ENCODE measurements at regions not wholly inside any gene's neighbourhood (a gene's known extent, or its start where the extent isn't known, plus 50 kb on each side); places are given as distances from the start of the nearest gene placed in this dataset.

DNA sequence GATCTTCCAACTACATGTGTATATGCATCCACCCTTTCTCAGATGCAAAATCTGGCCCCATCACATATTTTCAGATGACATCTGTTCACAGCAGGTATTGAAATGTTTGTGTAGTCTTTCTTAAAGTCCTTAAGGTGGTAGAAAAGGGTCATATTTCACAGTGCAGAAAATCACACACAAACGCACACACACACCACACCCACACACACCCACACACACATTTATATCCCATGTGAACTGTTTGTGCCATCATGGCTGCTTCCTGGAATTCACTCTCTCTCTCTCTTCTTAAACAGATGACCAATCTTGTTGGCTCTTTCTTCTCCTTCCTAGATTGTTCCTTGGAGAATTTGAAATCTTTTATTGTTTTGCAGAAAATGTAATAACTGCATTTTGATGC, 663.0 kb upstream of the GRM3 start (continued):
- no peak for TF ChIP-seq CHD2 (IDR thresholded peaks at IDR 0.05; ENCODE audit: low read length)
- no peak for TF ChIP-seq EZH2 (IDR thresholded peaks at IDR 0.05; ENCODE audit: low read depth, low read length, severe bottlenecking)

Measured in H1 (cell line).